IMR-90 (cell line): ENCODE measurements at regions not wholly inside any gene's neighbourhood (a gene's known extent, or its start where the extent isn't known, plus 50 kb on each side); places are given as distances from the start of the nearest gene placed in this dataset.
A peak's percentile ranks its signal among the peaks of the same experiment; 100 is the strongest.

Experiments
- ATAC-seq: fragments of 200-7000 bp; cut with Tn5 transposase; 2 replicates; pipeline ENCODE4 v1.9.1; 2020; ENCODE audit warnings: low read depth, mild to moderate bottlenecking, moderate library complexity
- BruUV-seq: library from RNA; stranded (reverse); fragments of 400-500 nt; replicated peaks from 2 replicates; lab custom pipeline; 2021; lab: Mats Ljungman, UMichigan
- CTCF ChIA-PET: fragments of 300-600 bp; formaldehyde crosslinking; extraction: SDS; loops from one replicate; lab custom pipeline; 2021; ENCODE audit warnings: antibody characterized with exemption; lab: Yijun Ruan, JAX
- POLR2A ChIA-PET: fragments of 300-600 bp; sonication (Branson Sonifier 250); formaldehyde crosslinking; loops from one replicate; lab custom pipeline; 2022; ENCODE audit warnings: antibody characterized with exemption; ENCODE audit not compliant: unreplicated experiment; lab: Charles Lee
- DNase-seq: peaks from one replicate; pipeline ENCODE4 v3.0.0; 2013
- H2AFZ ChIP-seq: replicated peaks from 2 replicates; pipeline ENCODE3; 2013; ENCODE audit warnings: low read length, mild to moderate bottlenecking; ENCODE audit not compliant: poor library complexity
- H2AK5ac ChIP-seq: 2 replicates; pipeline ENCODE4 v1.6.1; 2013; ENCODE audit warnings: low read depth, low read length, inconsistent platforms
- H2AK9ac ChIP-seq: replicated peaks from 2 replicates; pipeline ENCODE3; 2013; ENCODE audit warnings: mild to moderate bottlenecking, low read depth, low read length, moderate library complexity; ENCODE audit not compliant: poor library complexity
- H2BK120ac ChIP-seq: 2 replicates; pipeline ENCODE4 v1.6.1; 2013; ENCODE audit warnings: low read depth, low read length, inconsistent platforms
- H2BK15ac ChIP-seq: 3 replicates; pipeline ENCODE4 v1.6.1; 2013; ENCODE audit warnings: low read depth, low read length, inconsistent platforms
- H2BK20ac ChIP-seq: 2 replicates; pipeline ENCODE4 v1.6.1; 2013; ENCODE audit warnings: low read depth, mild to moderate bottlenecking, inconsistent platforms, low read length, moderate library complexity
- H2BK5ac ChIP-seq: 2 replicates; pipeline ENCODE4 v1.6.1; 2013; ENCODE audit warnings: mild to moderate bottlenecking, low read depth, low read length, inconsistent platforms; ENCODE audit not compliant: poor library complexity, severe bottlenecking
- H3K14ac ChIP-seq: replicated peaks from 2 replicates; pipeline ENCODE4 v1.6.1; 2013; ENCODE audit warnings: low read depth, low read length, inconsistent platforms
- H3K18ac ChIP-seq: 2 replicates; pipeline ENCODE4 v1.6.1; 2013; ENCODE audit warnings: low read depth, low read length, control low read depth
- H3K23ac ChIP-seq: 2 replicates; pipeline ENCODE4 v1.6.1; 2013; ENCODE audit warnings: low read depth, low read length, inconsistent platforms
- H3K27ac ChIP-seq: 2 replicates; pipeline ENCODE4 v1.5.1; 2013; ENCODE audit warnings: mild to moderate bottlenecking, control low read depth, low read length; ENCODE audit not compliant: insufficient read depth
- H3K27me3 ChIP-seq: 2 replicates; pipeline ENCODE4 v1.6.1; 2013; ENCODE audit warnings: low read length; ENCODE audit not compliant: control insufficient read depth, insufficient read depth
- H3K36me3 ChIP-seq: 2 replicates; pipeline ENCODE4 v1.6.1; 2013; ENCODE audit warnings: low read length, mixed read lengths; ENCODE audit not compliant: control insufficient read depth, insufficient read depth
- H3K4ac ChIP-seq: 2 replicates; pipeline ENCODE4 v1.6.1; 2013; ENCODE audit warnings: low read depth, low read length, inconsistent platforms
- H3K4me1 ChIP-seq: 2 replicates; pipeline ENCODE4 v1.6.1; 2013; ENCODE audit warnings: low read length, mixed read lengths; ENCODE audit not compliant: control insufficient read depth, insufficient read depth
- H3K4me2 ChIP-seq: 2 replicates; pipeline ENCODE4 v1.6.1; 2013; ENCODE audit warnings: low read depth, mild to moderate bottlenecking, control low read depth, low read length, moderate library complexity
- H3K4me3 ChIP-seq: 2 replicates; pipeline ENCODE4 v1.5.1; 2013; ENCODE audit warnings: low read depth, mild to moderate bottlenecking, control low read depth, low read length, moderate library complexity; ENCODE audit not compliant: insufficient read depth
- H3K56ac ChIP-seq: 2 replicates; pipeline ENCODE4 v1.6.1; 2013; ENCODE audit warnings: low read length, inconsistent platforms; ENCODE audit not compliant: insufficient read depth; ENCODE audit errors: extremely low read depth
- H3K79me1 ChIP-seq, 2 experiments: 2 replicates each; pipeline ENCODE4 v1.6.1; 2013; ENCODE audit warnings: low read length in 2 of 2, inconsistent platforms in 1 of 2, low read depth in 1 of 2
- H3K9ac ChIP-seq: 2 replicates; pipeline ENCODE4 v1.6.1; 2013; ENCODE audit warnings: low read depth, low read length, control low read depth
- H3K9me1 ChIP-seq: 2 replicates; pipeline ENCODE4 v1.6.1; 2013; ENCODE audit warnings: low read length, inconsistent platforms; ENCODE audit not compliant: insufficient read depth
- H3K9me3 ChIP-seq: 2 replicates; pipeline ENCODE4 v1.6.1; 2013; ENCODE audit warnings: low read length; ENCODE audit not compliant: control insufficient read depth, insufficient read depth
- H4K20me1 ChIP-seq: 2 replicates; pipeline ENCODE4 v1.6.1; 2013; ENCODE audit warnings: low read length, inconsistent platforms; ENCODE audit not compliant: insufficient read depth
- H4K5ac ChIP-seq: 2 replicates; pipeline ENCODE4 v1.6.1; 2013; ENCODE audit warnings: mild to moderate bottlenecking, low read depth, low read length, control low read depth
- H4K8ac ChIP-seq, 2 experiments: 2 replicates each; pipeline ENCODE4 v1.6.1; 2013; ENCODE audit warnings: low read depth in 2 of 2, low read length in 2 of 2, control low read depth in 1 of 2, inconsistent platforms in 1 of 2
- H4K91ac ChIP-seq: 2 replicates; pipeline ENCODE4 v1.6.1; 2013; ENCODE audit warnings: low read depth, low read length, inconsistent platforms; ENCODE audit not compliant: insufficient read depth
- CHD1 ChIP-seq: IDR thresholded peaks from 2 replicates; pipeline ENCODE4 v1.6.1; 2012; ENCODE audit warnings: low read depth, low read length, improper control_type of control experiment
- ELK1 ChIP-seq: fragments of 150-350 bp; IDR thresholded peaks from 2 replicates; pipeline ENCODE4 v1.6.1; 2016; ENCODE audit warnings: low read depth, mild to moderate bottlenecking, low read length, moderate library complexity, borderline replicate concordance
- FOS ChIP-seq: fragments of 150-350 bp; IDR thresholded peaks from 2 replicates; pipeline ENCODE4 v1.6.1; 2016; ENCODE audit warnings: low read depth, low read length
- MAFK ChIP-seq: IDR thresholded peaks from 2 replicates; pipeline ENCODE4 v1.6.1; 2012; ENCODE audit warnings: low read depth, low read length, improper control_type of control experiment
- NFE2L2 ChIP-seq: fragments of 150-350 bp; IDR thresholded peaks from 2 replicates; pipeline ENCODE4 v1.6.1; 2016; ENCODE audit warnings: low read depth, mild to moderate bottlenecking, low read length
- POLR2A ChIP-seq: IDR thresholded peaks from 2 replicates; pipeline ENCODE4 v1.6.1; 2012; ENCODE audit warnings: mild to moderate bottlenecking, low read depth, low read length
- RAD21 ChIP-seq: IDR thresholded peaks from 2 replicates; pipeline ENCODE4 v1.6.1; 2012; ENCODE audit warnings: low read length, improper control_type of control experiment
- RFX5 ChIP-seq: IDR thresholded peaks from 2 replicates; pipeline ENCODE4 v1.8.0; 2012; ENCODE audit warnings: low read depth, mild to moderate bottlenecking, low read length, moderate library complexity
- SMC3 ChIP-seq: fragments of 150-350 bp; IDR thresholded peaks from 2 replicates; pipeline ENCODE4 v1.6.1; 2016; ENCODE audit warnings: low read depth, mild to moderate bottlenecking, antibody characterized with exemption, low read length, moderate library complexity
- WGBS, 2 experiments: methylation state at CpG; one replicate each; pipeline versions ENCODE4 v1.1.5 to v1.1.7; 2013; ENCODE audit warnings: missing lambda C conversion rate in 2 of 2; ENCODE audit not compliant: insufficient read length in 1 of 2; ENCODE audit errors: extremely low coverage in 2 of 2; 5-methylcytosine and 5-hydroxymethylcytosine counted together
- dilution Hi-C: fragments of 300-500 bp; cut with HindIII; formaldehyde crosslinking; loops from one replicate; pipeline ENCODE4 v1.14.3; 2018; ENCODE audit warnings: low sequenced_read_pairs; ENCODE audit not compliant: unreplicated experiment
- in situ Hi-C: fragments of 300-500 bp; cut with MboI; formaldehyde crosslinking; loops from 3 replicates; pipeline ENCODE4 v1.14.3; 2019; ENCODE audit warnings: low sequenced_read_pairs, inconsistent platforms, mixed read lengths
- intact Hi-C: fragments of 100-400 bp; cut with micrococcal nuclease; formaldehyde crosslinking; loops from 2 replicates; pipeline ENCODE4 v1.10.0; 2022

GRCh38 chr14:100656996-100657395, 69.7 kb upstream of the DLK1 start:
- ChIA-PET CTCF (interaction anchor here (0.6 kb wide), 1 partner anchor 580 kb away, joined by 3 read pairs; no protein-coding TSS in a partner anchor), POLR2A (no interaction called here)
- ATAC-seq (no peak), DNase-seq (no peak)
- no peak overlapping the region for H3K27ac ChIP-seq
- peaks cover 23% of the 10 kb centered on the region for H3K27me3 ChIP-seq
- no peak overlapping the region for H4K91ac ChIP-seq
- H3K79me1 ChIP-seq = no peaks in the 10 kb centered on the region
- H4K5ac ChIP-seq = no peak overlapping the region
- in situ Hi-C loops (no loop called here), dilution Hi-C loops (no loop called here), intact Hi-C loops (no loop called here)
- H3K9me3 ChIP-seq = no peaks in the 10 kb centered on the region
- H2BK5ac ChIP-seq = no peak overlapping the region
- WGBS, 2 experiments = 80% methylated on average over 4 of the region's 15 CpGs; no CpG with 5 or more reads in 1 of the 2 experiments
- H3K4ac ChIP-seq = no peak overlapping the region
- H3K56ac ChIP-seq = no peak overlapping the region
- no peak overlapping the region for H2BK15ac ChIP-seq
- no peak overlapping the region for H4K8ac ChIP-seq
- no peak overlapping the region for H3K4me2 ChIP-seq
- peaks cover 4% of the 10 kb centered on the region; the same call in 1 of the 2 replicates for H4K20me1 ChIP-seq
- H2AFZ ChIP-seq = peak overlapping the region; percentile 43
- H3K18ac ChIP-seq = no peak overlapping the region
- H2AK9ac ChIP-seq = no peak overlapping the region
- TF ChIP-seq FOS (no peak), ELK1 (no peak), CHD1 (no peak), RAD21 (no peak), POLR2A (no peak), SMC3 (no peak), NFE2L2 (no peak), RFX5 (no peak), MAFK (no peak)
- H3K9me1 ChIP-seq = no peaks in the 10 kb centered on the region
- no peak overlapping the region for H3K4me3 ChIP-seq
- BruUV-seq = no TSS peak
- H3K4me1 ChIP-seq = peaks cover 8% of the 10 kb centered on the region; the same call in 1 of the 2 replicates
- no peak overlapping the region for H3K23ac ChIP-seq
- H3K36me3 ChIP-seq = no peaks in the 10 kb centered on the region
- no peak overlapping the region for H3K14ac ChIP-seq
- H2BK20ac ChIP-seq = no peak overlapping the region
- no peak overlapping the region for H2BK120ac ChIP-seq
- no peak overlapping the region for H3K9ac ChIP-seq
- no peak overlapping the region for H2AK5ac ChIP-seq
